HepG2 (cell line): ENCODE measurements at regions not wholly inside any gene's neighbourhood (a gene's known extent, or its start where the extent isn't known, plus 50 kb on each side); places are given as distances from the start of the nearest gene placed in this dataset.

Experiments used
- ATAC-seq: fragments of 200-7000 bp; cut with Tn5 transposase; 3 replicates; pipeline ENCODE4 v1.9.1; 2020; ENCODE audit warnings: mild to moderate bottlenecking, moderate library complexity
- BruUV-seq: library from RNA; stranded (reverse); fragments of 400-500 nt; replicated peaks from 2 replicates; lab custom pipeline; 2021; lab: Mats Ljungman, UMichigan
- CTCF ChIA-PET: fragments of 300-600 bp; formaldehyde crosslinking; extraction: SDS; loops from one replicate; lab custom pipeline; 2021; ENCODE audit warnings: low total read pairs, inconsistent platforms, low intra/inter-chr PET ratio; lab: Yijun Ruan, JAX
- POLR2A ChIA-PET: fragments of 350-600 bp; sonication (Branson Sonifier 250); formaldehyde crosslinking; loops from one replicate; lab custom pipeline; 2020; ENCODE audit warnings: antibody characterized with exemption, inconsistent platforms; lab: Yijun Ruan, JAX
- DNase-seq: peaks from one replicate; pipeline ENCODE4 v3.0.0-alpha.2; 2015; ENCODE audit warnings: low spot score
- FAIRE-seq: peaks from 3 replicates; lab custom pipeline; 2011; peaks lifted over from hg19 to GRCh38; lab: Jason Lieb, UNC
- H2AFZ ChIP-seq: one replicate; pipeline ENCODE4 v1.6.1; 2011; ENCODE audit warnings: low read length, inconsistent platforms
- H3K27ac ChIP-seq: fragments of 300-600 bp; 3 replicates; pipeline ENCODE4 v1.8.0; 2011; ENCODE audit warnings: mixed run types, mild to moderate bottlenecking, mixed read lengths, low read length, inconsistent platforms; ENCODE audit not compliant: insufficient read depth; ENCODE audit errors: extremely low read length
- H3K27me3 ChIP-seq, 2 experiments: fragments of 200-600 bp in 1 of 2; 2 replicates in 1 of 2; 3 replicates in 1 of 2; pipeline versions ENCODE4 v1.6.0 to v1.8.0; 2011; ENCODE audit warnings: low read length in 2 of 2, mild to moderate bottlenecking in 2 of 2, moderate library complexity in 2 of 2, inconsistent platforms in 1 of 2; ENCODE audit not compliant: insufficient read depth in 2 of 2, control insufficient read depth in 1 of 2
- H3K36me3 ChIP-seq, 2 experiments: fragments of 200-600 bp in 1 of 2; replicated peaks in 1 of 2; 2 replicates in 1 of 2; 3 replicates in 1 of 2; pipeline versions ENCODE4 v1.5.1 to v1.8.0; 2011; ENCODE audit warnings: low read length in 2 of 2, inconsistent platforms in 1 of 2; ENCODE audit not compliant: insufficient read depth in 2 of 2, control insufficient read depth in 1 of 2
- H3K4me1 ChIP-seq: 2 replicates; pipeline ENCODE4 v1.5.1; 2012; ENCODE audit warnings: low read length, inconsistent platforms; ENCODE audit not compliant: insufficient read depth
- H3K4me2 ChIP-seq: 2 replicates; pipeline ENCODE4 v1.6.0; 2011; ENCODE audit warnings: low read depth, low read length, inconsistent platforms
- H3K4me3 ChIP-seq, 3 experiments: fragments of 200-600 bp in 1 of 3; sonication (generic), shearing (Covaris generic) in 1 of 3; replicated peaks in 1 of 3; 2 replicates each; pipeline ENCODE4 v1.5.1; 2011 to 2016; ENCODE audit warnings: low read length in 3 of 3, inconsistent platforms in 2 of 3, low read depth in 2 of 3, mild to moderate bottlenecking in 2 of 3, control low read depth in 1 of 3, mixed read lengths in 1 of 3; ENCODE audit not compliant: insufficient read depth in 1 of 3
- H3K79me2 ChIP-seq: one replicate; pipeline ENCODE4 v1.6.1; 2011; ENCODE audit warnings: low read length, inconsistent platforms; ENCODE audit not compliant: insufficient read depth
- H3K9ac ChIP-seq: 2 replicates; pipeline ENCODE4 v1.6.0; 2011; ENCODE audit warnings: mild to moderate bottlenecking, low read depth, low read length, inconsistent platforms; ENCODE audit not compliant: insufficient read depth
- H3K9me3 ChIP-seq: 2 replicates; pipeline ENCODE4 v1.5.1; 2012; ENCODE audit warnings: mild to moderate bottlenecking, low read length
- H4K20me1 ChIP-seq: 2 replicates; pipeline ENCODE4 v1.6.0; 2011; ENCODE audit warnings: inconsistent platforms, mild to moderate bottlenecking, low read length, moderate library complexity; ENCODE audit not compliant: insufficient read depth
- FOSL2 ChIP-seq: sonication (generic); formaldehyde crosslinking; IDR thresholded peaks from 2 replicates; pipeline ENCODE4 v1.4.0; 2020; ENCODE audit warnings: missing genetic modification reagents
- KDM2A ChIP-seq: sonication (generic); formaldehyde crosslinking; IDR thresholded peaks from 2 replicates; pipeline ENCODE4 v1.4.0; 2020; ENCODE audit warnings: low read depth, missing genetic modification reagents, borderline replicate concordance
- NAIF1 ChIP-seq: sonication (generic); formaldehyde crosslinking; IDR thresholded peaks from 2 replicates; pipeline ENCODE4 v1.5.0; 2020; ENCODE audit warnings: mild to moderate bottlenecking, missing genetic modification reagents, borderline replicate concordance
- ZNF432 ChIP-seq: sonication (generic); formaldehyde crosslinking; IDR thresholded peaks from 2 replicates; pipeline ENCODE4 v1.5.0; 2020; ENCODE audit warnings: missing genetic modification reagents, mild to moderate bottlenecking, borderline replicate concordance
- ZNF83 ChIP-seq: sonication (generic); formaldehyde crosslinking; IDR thresholded peaks from 2 replicates; pipeline ENCODE4 v1.4.0; 2020; ENCODE audit warnings: missing genetic modification reagents, mild to moderate bottlenecking, borderline replicate concordance
- ZSCAN22 ChIP-seq: sonication (generic); formaldehyde crosslinking; IDR thresholded peaks from 2 replicates; pipeline ENCODE4 v1.4.0; 2020; ENCODE audit warnings: mild to moderate bottlenecking, missing genetic modification reagents
- WGBS: methylation state at CpG from one replicate; pipeline ENCODE4 v1.1.6; 2017; ENCODE audit warnings: low lambda C conversion rate; 5-methylcytosine and 5-hydroxymethylcytosine counted together
- in situ Hi-C: cut with HindIII; loops from 2 replicates; pipeline ENCODE4 v1.10.0; 2017; ENCODE audit warnings: low pct_unique_long_range_greater_than_20kb; ENCODE audit not compliant: extremely low pct_ligation_motif_present
- intact Hi-C: fragments of 100-400 bp; cut with micrococcal nuclease; formaldehyde crosslinking; loops from one replicate; pipeline ENCODE4 v1.10.0; 2022; ENCODE audit not compliant: unreplicated experiment
- TF ChIP-seq, protein P1 (sequence below): IDR thresholded peaks from 2 replicates; pipeline ENCODE4 v1.6.1; 2012; ENCODE audit warnings: low read length, improper control_type of control experiment
- TF ChIP-seq, protein P2 (sequence below): sonication (generic); formaldehyde crosslinking; IDR thresholded peaks from 2 replicates; pipeline ENCODE4 v1.4.0; 2020; ENCODE audit warnings: low read depth, mild to moderate bottlenecking, missing genetic modification reagents
- TF ChIP-seq, protein P3 (sequence below): sonication (generic); formaldehyde crosslinking; IDR thresholded peaks from 2 replicates; pipeline ENCODE4 v1.4.0; 2020; ENCODE audit warnings: mild to moderate bottlenecking, missing genetic modification reagents, borderline replicate concordance
- TF ChIP-seq, protein P4 (sequence below): IDR thresholded peaks from 2 replicates; pipeline ENCODE4 v1.6.1; 2016; ENCODE audit warnings: missing compliant biosample characterization, missing genetic modification reagents, borderline replicate concordance
- TF ChIP-seq, protein P5 (sequence below): sonication (generic); formaldehyde crosslinking; IDR thresholded peaks from 2 replicates; pipeline ENCODE4 v1.5.0; 2020; ENCODE audit warnings: mild to moderate bottlenecking, missing genetic modification reagents, borderline replicate concordance

DNA sequence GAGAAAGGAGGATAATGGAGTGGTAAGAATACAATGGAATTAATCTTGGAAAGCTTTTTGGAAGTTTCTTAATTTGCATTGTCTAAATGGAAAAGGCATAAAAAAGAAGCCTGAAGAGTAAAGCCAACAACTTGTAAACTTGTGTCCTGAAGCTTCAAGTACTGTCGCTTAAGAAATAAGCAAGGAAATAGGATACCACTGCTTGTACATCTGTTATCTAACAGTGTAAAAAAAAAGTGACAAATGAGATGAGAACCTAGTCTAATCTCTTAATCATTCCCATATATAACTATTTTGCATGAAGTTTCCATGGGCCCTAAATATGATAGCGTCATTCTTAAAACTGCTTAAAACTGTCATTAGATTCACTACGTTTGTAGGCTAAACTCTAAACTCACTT lies 134.0 kb upstream of the DYRK2 start:
- H3K4me1 ChIP-seq: no peaks in the 10 kb centered on the region
- no peaks in the 10 kb centered on the region for H4K20me1 ChIP-seq
- H3K4me3 ChIP-seq: no peak overlapping the region
- no peak overlapping the region for H3K4me2 ChIP-seq
- no peak overlapping the region for H2AFZ ChIP-seq
- BruUV-seq: no TSS peak
- in situ Hi-C loops (no loop called here), intact Hi-C loops (no loop called here)
- H3K27ac ChIP-seq: no peak overlapping the region
- no peak for FAIRE-seq
- no peak for ATAC-seq
- no peaks in the 10 kb centered on the region for H3K9me3 ChIP-seq
- ChIA-PET POLR2A (no interaction called here), CTCF (no interaction called here)
- no peak overlapping the region for H3K9ac ChIP-seq
- H3K79me2 ChIP-seq: no peaks in the 10 kb centered on the region
- no peak for DNase-seq
- WGBS: 47% methylated on average over 3 of the region's 3 CpGs
- peaks cover 1 to 3% of the 10 kb centered on the region in 2 experiments; a peak in 2 of 5 replicates for H3K27me3 ChIP-seq
- H3K36me3 ChIP-seq: no peaks in the 10 kb centered on the region
- TF ChIP-seq ZSCAN22 (CRISPR knock-in tag) (no peak), FOSL2 (CRISPR knock-in tag) (no peak), NAIF1 (CRISPR knock-in tag) (no peak), ZNF432 (CRISPR knock-in tag) (no peak), KDM2A (CRISPR knock-in tag) (no peak), ZNF83 (CRISPR knock-in tag) (no peak)
- TF ChIP-seq, protein P1, sequence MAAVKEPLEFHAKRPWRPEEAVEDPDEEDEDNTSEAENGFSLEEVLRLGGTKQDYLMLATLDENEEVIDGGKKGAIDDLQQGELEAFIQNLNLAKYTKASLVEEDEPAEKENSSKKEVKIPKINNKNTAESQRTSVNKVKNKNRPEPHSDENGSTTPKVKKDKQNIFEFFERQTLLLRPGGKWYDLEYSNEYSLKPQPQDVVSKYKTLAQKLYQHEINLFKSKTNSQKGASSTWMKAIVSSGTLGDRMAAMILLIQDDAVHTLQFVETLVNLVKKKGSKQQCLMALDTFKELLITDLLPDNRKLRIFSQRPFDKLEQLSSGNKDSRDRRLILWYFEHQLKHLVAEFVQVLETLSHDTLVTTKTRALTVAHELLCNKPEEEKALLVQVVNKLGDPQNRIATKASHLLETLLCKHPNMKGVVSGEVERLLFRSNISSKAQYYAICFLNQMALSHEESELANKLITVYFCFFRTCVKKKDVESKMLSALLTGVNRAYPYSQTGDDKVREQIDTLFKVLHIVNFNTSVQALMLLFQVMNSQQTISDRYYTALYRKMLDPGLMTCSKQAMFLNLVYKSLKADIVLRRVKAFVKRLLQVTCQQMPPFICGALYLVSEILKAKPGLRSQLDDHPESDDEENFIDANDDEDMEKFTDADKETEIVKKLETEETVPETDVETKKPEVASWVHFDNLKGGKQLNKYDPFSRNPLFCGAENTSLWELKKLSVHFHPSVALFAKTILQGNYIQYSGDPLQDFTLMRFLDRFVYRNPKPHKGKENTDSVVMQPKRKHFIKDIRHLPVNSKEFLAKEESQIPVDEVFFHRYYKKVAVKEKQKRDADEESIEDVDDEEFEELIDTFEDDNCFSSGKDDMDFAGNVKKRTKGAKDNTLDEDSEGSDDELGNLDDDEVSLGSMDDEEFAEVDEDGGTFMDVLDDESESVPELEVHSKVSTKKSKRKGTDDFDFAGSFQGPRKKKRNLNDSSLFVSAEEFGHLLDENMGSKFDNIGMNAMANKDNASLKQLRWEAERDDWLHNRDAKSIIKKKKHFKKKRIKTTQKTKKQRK: no peak
- TF ChIP-seq, protein P2, sequence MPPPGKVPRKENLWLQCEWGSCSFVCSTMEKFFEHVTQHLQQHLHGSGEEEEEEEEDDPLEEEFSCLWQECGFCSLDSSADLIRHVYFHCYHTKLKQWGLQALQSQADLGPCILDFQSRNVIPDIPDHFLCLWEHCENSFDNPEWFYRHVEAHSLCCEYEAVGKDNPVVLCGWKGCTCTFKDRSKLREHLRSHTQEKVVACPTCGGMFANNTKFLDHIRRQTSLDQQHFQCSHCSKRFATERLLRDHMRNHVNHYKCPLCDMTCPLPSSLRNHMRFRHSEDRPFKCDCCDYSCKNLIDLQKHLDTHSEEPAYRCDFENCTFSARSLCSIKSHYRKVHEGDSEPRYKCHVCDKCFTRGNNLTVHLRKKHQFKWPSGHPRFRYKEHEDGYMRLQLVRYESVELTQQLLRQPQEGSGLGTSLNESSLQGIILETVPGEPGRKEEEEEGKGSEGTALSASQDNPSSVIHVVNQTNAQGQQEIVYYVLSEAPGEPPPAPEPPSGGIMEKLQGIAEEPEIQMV (CRISPR knock-in tag): no peak
- TF ChIP-seq, protein P3, sequence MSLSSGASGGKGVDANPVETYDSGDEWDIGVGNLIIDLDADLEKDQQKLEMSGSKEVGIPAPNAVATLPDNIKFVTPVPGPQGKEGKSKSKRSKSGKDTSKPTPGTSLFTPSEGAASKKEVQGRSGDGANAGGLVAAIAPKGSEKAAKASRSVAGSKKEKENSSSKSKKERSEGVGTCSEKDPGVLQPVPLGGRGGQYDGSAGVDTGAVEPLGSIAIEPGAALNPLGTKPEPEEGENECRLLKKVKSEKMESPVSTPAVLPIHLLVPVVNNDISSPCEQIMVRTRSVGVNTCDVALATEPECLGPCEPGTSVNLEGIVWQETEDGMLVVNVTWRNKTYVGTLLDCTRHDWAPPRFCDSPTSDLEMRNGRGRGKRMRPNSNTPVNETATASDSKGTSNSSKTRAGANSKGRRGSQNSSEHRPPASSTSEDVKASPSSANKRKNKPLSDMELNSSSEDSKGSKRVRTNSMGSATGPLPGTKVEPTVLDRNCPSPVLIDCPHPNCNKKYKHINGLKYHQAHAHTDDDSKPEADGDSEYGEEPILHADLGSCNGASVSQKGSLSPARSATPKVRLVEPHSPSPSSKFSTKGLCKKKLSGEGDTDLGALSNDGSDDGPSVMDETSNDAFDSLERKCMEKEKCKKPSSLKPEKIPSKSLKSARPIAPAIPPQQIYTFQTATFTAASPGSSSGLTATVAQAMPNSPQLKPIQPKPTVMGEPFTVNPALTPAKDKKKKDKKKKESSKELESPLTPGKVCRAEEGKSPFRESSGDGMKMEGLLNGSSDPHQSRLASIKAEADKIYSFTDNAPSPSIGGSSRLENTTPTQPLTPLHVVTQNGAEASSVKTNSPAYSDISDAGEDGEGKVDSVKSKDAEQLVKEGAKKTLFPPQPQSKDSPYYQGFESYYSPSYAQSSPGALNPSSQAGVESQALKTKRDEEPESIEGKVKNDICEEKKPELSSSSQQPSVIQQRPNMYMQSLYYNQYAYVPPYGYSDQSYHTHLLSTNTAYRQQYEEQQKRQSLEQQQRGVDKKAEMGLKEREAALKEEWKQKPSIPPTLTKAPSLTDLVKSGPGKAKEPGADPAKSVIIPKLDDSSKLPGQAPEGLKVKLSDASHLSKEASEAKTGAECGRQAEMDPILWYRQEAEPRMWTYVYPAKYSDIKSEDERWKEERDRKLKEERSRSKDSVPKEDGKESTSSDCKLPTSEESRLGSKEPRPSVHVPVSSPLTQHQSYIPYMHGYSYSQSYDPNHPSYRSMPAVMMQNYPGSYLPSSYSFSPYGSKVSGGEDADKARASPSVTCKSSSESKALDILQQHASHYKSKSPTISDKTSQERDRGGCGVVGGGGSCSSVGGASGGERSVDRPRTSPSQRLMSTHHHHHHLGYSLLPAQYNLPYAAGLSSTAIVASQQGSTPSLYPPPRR (CRISPR knock-in tag): no peak
- TF ChIP-seq, protein P4, sequence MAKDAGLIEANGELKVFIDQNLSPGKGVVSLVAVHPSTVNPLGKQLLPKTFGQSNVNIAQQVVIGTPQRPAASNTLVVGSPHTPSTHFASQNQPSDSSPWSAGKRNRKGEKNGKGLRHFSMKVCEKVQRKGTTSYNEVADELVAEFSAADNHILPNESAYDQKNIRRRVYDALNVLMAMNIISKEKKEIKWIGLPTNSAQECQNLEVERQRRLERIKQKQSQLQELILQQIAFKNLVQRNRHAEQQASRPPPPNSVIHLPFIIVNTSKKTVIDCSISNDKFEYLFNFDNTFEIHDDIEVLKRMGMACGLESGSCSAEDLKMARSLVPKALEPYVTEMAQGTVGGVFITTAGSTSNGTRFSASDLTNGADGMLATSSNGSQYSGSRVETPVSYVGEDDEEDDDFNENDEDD (CRISPR knock-in tag): no peak
- TF ChIP-seq, protein P5, sequence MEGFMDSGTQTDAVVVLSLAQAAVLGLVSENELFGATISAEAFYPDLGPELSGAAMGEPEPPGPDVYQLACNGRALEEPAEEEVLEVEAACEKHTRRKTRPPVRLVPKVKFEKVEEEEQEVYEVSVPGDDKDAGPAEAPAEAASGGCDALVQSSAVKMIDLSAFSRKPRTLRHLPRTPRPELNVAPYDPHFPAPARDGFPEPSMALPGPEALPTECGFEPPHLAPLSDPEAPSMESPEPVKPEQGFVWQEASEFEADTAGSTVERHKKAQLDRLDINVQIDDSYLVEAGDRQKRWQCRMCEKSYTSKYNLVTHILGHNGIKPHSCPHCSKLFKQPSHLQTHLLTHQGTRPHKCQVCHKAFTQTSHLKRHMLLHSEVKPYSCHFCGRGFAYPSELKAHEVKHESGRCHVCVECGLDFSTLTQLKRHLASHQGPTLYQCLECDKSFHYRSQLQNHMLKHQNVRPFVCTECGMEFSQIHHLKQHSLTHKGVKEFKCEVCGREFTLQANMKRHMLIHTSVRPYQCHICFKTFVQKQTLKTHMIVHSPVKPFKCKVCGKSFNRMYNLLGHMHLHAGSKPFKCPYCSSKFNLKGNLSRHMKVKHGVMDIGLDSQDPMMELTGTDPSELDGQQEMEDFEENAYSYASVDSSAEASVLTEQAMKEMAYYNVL (CRISPR knock-in tag): no peak
